ENCODE measurements at regions not wholly inside any gene's neighbourhood (a gene's known extent, or its start where the extent isn't known, plus 50 kb on each side); places are given as distances from the start of the nearest gene placed in this dataset.

DNA sequence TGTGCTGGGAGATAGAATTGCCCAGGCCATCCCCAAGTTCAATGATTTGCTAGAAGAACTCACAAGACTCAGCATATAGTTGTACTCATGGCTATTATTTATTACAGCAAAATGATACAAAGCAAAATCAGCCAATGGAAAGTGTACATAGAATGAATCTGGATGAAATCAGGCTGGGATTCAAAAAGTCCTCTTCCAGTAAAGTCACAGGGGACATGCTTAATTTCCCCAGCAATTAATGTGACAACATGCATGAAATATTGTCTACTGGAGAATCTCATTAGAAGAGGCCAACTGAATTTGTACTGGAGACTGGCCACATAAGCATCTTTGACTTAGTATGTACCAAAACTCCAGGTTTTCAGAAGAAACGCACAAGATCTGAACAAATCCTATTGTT lies 1043.1 kb downstream of the NAALADL2 start:
- TF ChIP-seq POLR2A (IDR thresholded peaks at IDR 0.05; ENCODE audit: low read length) (no peak), GATA1 (IDR thresholded peaks at IDR 0.05; ENCODE audit: low read depth, low read length) (no peak)

Measured in erythroblast (primary cell).